GM12878 (cell line): ENCODE measurements at regions not wholly inside any gene's neighbourhood (a gene's known extent, or its start where the extent isn't known, plus 50 kb on each side); places are given as distances from the start of the nearest gene placed in this dataset.

ENCODE experiments used
- EED ChIP-seq: sonication (generic); IDR thresholded peaks from 2 replicates; pipeline ENCODE4 v1.6.1; 2016; ENCODE audit warnings: antibody characterized with exemption, low read depth
- GABPA ChIP-seq: IDR thresholded peaks from 2 replicates; pipeline ENCODE4 v1.6.1; 2014; ENCODE audit warnings: antibody characterized with exemption, low read depth, mild to moderate bottlenecking, inconsistent platforms
- POLR2A ChIP-seq: IDR thresholded peaks from 2 replicates; pipeline ENCODE4 v1.6.1; 2011; ENCODE audit warnings: low read depth, mild to moderate bottlenecking, low read length
- SIN3A ChIP-seq: IDR thresholded peaks from 2 replicates; pipeline ENCODE4 v1.6.1; 2012; ENCODE audit warnings: low read depth, low read length, improper control_type of control experiment

DNA sequence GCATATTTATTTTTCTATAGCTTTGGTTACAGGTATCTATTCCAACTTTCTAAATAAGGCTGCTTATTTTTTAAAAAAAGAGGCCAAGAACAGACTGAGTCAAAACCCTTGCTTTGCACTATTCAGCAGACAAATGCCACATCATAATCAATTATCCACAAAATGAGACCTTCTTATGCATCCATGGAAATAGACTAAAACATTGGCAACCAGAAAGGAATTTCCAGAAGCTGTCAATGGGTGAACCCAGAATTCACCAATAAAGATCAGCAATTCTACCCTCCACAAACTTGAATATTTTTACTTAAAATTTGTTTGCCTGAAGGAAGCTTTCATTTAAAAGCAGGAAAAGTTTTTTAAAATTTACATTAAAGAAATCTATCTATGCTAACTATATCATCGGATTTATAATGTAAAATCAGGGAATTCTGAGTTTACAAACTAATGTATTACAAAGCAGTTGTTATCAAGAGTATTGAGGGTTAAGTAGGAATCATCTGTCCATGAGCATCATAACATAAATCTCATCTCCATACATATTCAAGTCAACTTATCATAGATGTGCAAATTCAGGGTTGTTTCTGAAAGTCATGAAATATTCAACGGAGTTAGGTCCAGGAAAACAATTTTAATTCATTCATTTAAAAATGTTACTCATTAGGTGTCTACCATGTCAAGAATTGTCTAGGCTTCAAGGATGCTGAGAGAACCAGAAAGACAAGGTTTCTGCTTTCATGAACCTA is 548.0 kb downstream of the SATB2 start:
- TF ChIP-seq SIN3A, result no peak
- no peak for TF ChIP-seq POLR2A
- no peak for TF ChIP-seq EED
- no peak for TF ChIP-seq GABPA
